GM23338 (cell line): ENCODE measurements at regions not wholly inside any gene's neighbourhood (a gene's known extent, or its start where the extent isn't known, plus 50 kb on each side); places are given as distances from the start of the nearest gene placed in this dataset.
"Not testable (repeated sequence)": the region's sequence is repeated elsewhere in the genome, so short reads cannot be mapped to it uniquely, and the experiment has no call there.

Source experiments
- ATAC-seq: fragments of 200-7000 bp; cut with Tn5 transposase; 3 replicates; pipeline ENCODE4 v1.9.1; 2020
- DNase-seq: peaks from one replicate; pipeline ENCODE4 v3.0.0-alpha.2; 2015; ENCODE audit warnings: low spot score
- H2AFZ ChIP-seq: fragments of 200-600 bp; sonication (generic); 2 replicates; pipeline ENCODE4 v1.8.0; 2016; ENCODE audit warnings: antibody characterized with exemption, mild to moderate bottlenecking, moderate library complexity
- H3F3A ChIP-seq: fragments of 200-600 bp; sonication (generic); replicated peaks from 2 replicates; pipeline ENCODE4 v1.8.0; 2017; ENCODE audit warnings: antibody characterized with exemption, mixed run types, low read depth
- H3K27ac ChIP-seq: fragments of 200-600 bp; sonication (generic); 2 replicates; pipeline ENCODE4 v1.6.1; 2016; ENCODE audit warnings: low read depth
- H3K27me3 ChIP-seq: fragments of 200-600 bp; sonication (generic); 2 replicates; pipeline ENCODE4 v1.8.0; 2016; ENCODE audit warnings: mild to moderate bottlenecking, mixed run types, moderate library complexity; ENCODE audit not compliant: insufficient read depth
- H3K36me3 ChIP-seq: fragments of 200-600 bp; sonication (generic); 2 replicates; pipeline ENCODE4 v1.8.0; 2016; ENCODE audit warnings: mild to moderate bottlenecking; ENCODE audit not compliant: insufficient read depth
- H3K4me1 ChIP-seq: fragments of 200-600 bp; sonication (generic); 2 replicates; pipeline ENCODE4 v1.8.0; 2016; ENCODE audit warnings: mild to moderate bottlenecking, moderate library complexity; ENCODE audit not compliant: insufficient read depth
- H3K4me2 ChIP-seq: fragments of 200-600 bp; sonication (generic); 2 replicates; pipeline ENCODE4 v1.7.1; 2017; ENCODE audit warnings: mixed run types
- H3K4me3 ChIP-seq: fragments of 200-600 bp; sonication (generic); 2 replicates; pipeline ENCODE4 v1.6.1; 2016; ENCODE audit warnings: mixed run types
- H3K79me2 ChIP-seq: fragments of 200-600 bp; sonication (generic); replicated peaks from 2 replicates; pipeline ENCODE4 v1.8.0; 2017; ENCODE audit warnings: mild to moderate bottlenecking; ENCODE audit not compliant: insufficient read depth
- H3K9me2 ChIP-seq: fragments of 200-600 bp; sonication (generic); 2 replicates; pipeline ENCODE4 v1.8.0; 2017; ENCODE audit not compliant: insufficient read depth
- H4K20me1 ChIP-seq: fragments of 200-600 bp; sonication (generic); replicated peaks from 2 replicates; pipeline ENCODE4 v1.8.0; 2017; ENCODE audit warnings: mild to moderate bottlenecking; ENCODE audit not compliant: insufficient read depth
- H3K27ac Mint-ChIP-seq: 2 replicates; pipeline ENCODE4 v1.8.0; 2020; ENCODE audit warnings: inconsistent platforms, mild to moderate bottlenecking, moderate library complexity, mixed read lengths
- H3K27me3 Mint-ChIP-seq: 3 replicates; pipeline ENCODE4 v1.8.0; 2022; ENCODE audit warnings: low read depth, mild to moderate bottlenecking, moderate library complexity, mixed read lengths, inconsistent platforms; ENCODE audit not compliant: insufficient read depth, poor library complexity
- H3K36me3 Mint-ChIP-seq: 3 replicates; pipeline ENCODE4 v1.8.0; 2021; ENCODE audit warnings: low read depth, mild to moderate bottlenecking, inconsistent platforms, moderate library complexity, mixed read lengths
- H3K4me1 Mint-ChIP-seq: 3 replicates; pipeline ENCODE4 v1.8.0; 2020; ENCODE audit warnings: mild to moderate bottlenecking, inconsistent platforms, mixed read lengths
- H3K4me3 Mint-ChIP-seq: 3 replicates; pipeline ENCODE4 v1.8.0; 2021; ENCODE audit warnings: moderate library complexity, mild to moderate bottlenecking, inconsistent platforms, mixed read lengths
- H3K9me3 Mint-ChIP-seq: 3 replicates; pipeline ENCODE4 v1.8.0; 2020; ENCODE audit warnings: moderate library complexity, mild to moderate bottlenecking, inconsistent platforms, mixed read lengths
- EZH2phosphoT487 ChIP-seq: fragments of 200-600 bp; sonication (generic); IDR thresholded peaks from one replicate; pipeline ENCODE4 v1.8.1; 2018; ENCODE audit warnings: antibody characterized with exemption; ENCODE audit not compliant: unreplicated experiment
- JUNB ChIP-seq: IDR thresholded peaks from one replicate; pipeline ENCODE4 v1.6.1; 2016; ENCODE audit warnings: antibody characterized with exemption; ENCODE audit not compliant: unreplicated experiment
- POLR2AphosphoS5 ChIP-seq: IDR thresholded peaks from 2 replicates; pipeline ENCODE4 v1.6.1; 2016; ENCODE audit warnings: antibody characterized with exemption, low read depth
- ZNF114 ChIP-seq: fragments of 250-450 bp; sonication (Bioruptor Pico); IDR thresholded peaks from 2 replicates; pipeline ENCODE4 v1.5.0; 2020; ENCODE audit warnings: mild to moderate bottlenecking, moderate library complexity
- TF ChIP-seq, protein P1 (sequence below): fragments of 250-450 bp; sonication (Bioruptor Pico); IDR thresholded peaks from 2 replicates; pipeline ENCODE4 v1.5.0; 2020; ENCODE audit warnings: mild to moderate bottlenecking, moderate library complexity
- TF ChIP-seq, protein P2 (sequence below), 2 experiments: fragments of 200-600 bp in 1 of 2; sonication (generic) in 1 of 2; conservative IDR thresholded peaks; 2 replicates each; pipeline versions ENCODE4 v1.5.1 to v1.6.1; 2016 to 2017; ENCODE audit warnings: antibody characterized with exemption in 2 of 2, low read depth in 2 of 2, mild to moderate bottlenecking in 2 of 2, moderate library complexity in 1 of 2

DNA sequence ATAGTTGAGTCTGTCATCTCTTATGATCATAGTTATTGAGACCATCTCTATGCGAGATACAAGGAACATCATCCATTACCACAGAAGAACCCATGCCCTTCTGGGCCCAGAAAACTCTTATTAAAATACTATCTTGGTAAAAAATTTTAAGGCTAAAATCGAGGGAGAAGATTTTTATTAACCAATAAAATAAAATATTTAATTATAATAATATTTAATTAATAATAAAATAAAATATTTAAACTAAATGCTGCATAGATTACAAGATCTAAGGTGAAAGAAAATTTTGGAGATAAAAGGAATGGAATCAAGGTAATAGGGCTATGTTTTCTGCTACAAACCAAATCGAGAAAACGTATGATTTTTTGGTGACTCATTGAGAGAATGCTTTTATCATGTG lies 540.2 kb downstream of the KCNH5 start (continued):
- TF ChIP-seq, protein P1, sequence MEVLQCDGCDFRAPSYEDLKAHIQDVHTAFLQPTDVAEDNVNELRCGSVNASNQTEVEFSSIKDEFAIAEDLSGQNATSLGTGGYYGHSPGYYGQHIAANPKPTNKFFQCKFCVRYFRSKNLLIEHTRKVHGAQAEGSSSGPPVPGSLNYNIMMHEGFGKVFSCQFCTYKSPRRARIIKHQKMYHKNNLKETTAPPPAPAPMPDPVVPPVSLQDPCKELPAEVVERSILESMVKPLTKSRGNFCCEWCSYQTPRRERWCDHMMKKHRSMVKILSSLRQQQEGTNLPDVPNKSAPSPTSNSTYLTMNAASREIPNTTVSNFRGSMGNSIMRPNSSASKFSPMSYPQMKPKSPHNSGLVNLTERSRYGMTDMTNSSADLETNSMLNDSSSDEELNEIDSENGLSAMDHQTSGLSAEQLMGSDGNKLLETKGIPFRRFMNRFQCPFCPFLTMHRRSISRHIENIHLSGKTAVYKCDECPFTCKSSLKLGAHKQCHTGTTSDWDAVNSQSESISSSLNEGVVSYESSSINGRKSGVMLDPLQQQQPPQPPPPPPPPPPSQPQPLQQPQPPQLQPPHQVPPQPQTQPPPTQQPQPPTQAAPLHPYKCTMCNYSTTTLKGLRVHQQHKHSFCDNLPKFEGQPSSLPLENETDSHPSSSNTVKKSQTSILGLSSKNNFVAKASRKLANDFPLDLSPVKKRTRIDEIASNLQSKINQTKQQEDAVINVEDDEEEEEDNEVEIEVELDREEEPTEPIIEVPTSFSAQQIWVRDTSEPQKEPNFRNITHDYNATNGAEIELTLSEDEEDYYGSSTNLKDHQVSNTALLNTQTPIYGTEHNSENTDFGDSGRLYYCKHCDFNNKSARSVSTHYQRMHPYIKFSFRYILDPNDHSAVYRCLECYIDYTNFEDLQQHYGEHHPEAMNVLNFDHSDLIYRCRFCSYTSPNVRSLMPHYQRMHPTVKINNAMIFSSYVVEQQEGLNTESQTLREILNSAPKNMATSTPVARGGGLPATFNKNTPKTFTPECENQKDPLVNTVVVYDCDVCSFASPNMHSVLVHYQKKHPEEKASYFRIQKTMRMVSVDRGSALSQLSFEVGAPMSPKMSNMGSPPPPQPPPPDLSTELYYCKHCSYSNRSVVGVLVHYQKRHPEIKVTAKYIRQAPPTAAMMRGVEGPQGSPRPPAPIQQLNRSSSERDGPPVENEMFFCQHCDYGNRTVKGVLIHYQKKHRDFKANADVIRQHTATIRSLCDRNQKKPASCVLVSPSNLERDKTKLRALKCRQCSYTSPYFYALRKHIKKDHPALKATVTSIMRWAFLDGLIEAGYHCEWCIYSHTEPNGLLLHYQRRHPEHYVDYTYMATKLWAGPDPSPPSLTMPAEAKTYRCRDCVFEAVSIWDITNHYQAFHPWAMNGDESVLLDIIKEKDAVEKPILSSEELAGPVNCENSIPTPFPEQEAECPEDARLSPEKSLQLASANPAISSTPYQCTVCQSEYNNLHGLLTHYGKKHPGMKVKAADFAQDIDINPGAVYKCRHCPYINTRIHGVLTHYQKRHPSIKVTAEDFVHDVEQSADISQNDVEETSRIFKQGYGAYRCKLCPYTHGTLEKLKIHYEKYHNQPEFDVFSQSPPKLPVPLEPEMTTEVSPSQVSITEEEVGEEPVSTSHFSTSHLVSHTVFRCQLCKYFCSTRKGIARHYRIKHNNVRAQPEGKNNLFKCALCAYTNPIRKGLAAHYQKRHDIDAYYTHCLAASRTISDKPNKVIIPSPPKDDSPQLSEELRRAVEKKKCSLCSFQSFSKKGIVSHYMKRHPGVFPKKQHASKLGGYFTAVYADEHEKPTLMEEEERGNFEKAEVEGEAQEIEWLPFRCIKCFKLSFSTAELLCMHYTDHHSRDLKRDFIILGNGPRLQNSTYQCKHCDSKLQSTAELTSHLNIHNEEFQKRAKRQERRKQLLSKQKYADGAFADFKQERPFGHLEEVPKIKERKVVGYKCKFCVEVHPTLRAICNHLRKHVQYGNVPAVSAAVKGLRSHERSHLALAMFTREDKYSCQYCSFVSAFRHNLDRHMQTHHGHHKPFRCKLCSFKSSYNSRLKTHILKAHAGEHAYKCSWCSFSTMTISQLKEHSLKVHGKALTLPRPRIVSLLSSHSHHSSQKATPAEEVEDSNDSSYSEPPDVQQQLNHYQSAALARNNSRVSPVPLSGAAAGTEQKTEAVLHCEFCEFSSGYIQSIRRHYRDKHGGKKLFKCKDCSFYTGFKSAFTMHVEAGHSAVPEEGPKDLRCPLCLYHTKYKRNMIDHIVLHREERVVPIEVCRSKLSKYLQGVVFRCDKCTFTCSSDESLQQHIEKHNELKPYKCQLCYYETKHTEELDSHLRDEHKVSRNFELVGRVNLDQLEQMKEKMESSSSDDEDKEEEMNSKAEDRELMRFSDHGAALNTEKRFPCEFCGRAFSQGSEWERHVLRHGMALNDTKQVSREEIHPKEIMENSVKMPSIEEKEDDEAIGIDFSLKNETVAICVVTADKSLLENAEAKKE (CRISPR knock-in tag), result no peak
- TF ChIP-seq, protein P2, sequence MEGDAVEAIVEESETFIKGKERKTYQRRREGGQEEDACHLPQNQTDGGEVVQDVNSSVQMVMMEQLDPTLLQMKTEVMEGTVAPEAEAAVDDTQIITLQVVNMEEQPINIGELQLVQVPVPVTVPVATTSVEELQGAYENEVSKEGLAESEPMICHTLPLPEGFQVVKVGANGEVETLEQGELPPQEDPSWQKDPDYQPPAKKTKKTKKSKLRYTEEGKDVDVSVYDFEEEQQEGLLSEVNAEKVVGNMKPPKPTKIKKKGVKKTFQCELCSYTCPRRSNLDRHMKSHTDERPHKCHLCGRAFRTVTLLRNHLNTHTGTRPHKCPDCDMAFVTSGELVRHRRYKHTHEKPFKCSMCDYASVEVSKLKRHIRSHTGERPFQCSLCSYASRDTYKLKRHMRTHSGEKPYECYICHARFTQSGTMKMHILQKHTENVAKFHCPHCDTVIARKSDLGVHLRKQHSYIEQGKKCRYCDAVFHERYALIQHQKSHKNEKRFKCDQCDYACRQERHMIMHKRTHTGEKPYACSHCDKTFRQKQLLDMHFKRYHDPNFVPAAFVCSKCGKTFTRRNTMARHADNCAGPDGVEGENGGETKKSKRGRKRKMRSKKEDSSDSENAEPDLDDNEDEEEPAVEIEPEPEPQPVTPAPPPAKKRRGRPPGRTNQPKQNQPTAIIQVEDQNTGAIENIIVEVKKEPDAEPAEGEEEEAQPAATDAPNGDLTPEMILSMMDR (conservative IDR thresholded peaks at IDR 0.05; ENCODE audit: low read depth in 2 of 2), result no peak

DNA sequence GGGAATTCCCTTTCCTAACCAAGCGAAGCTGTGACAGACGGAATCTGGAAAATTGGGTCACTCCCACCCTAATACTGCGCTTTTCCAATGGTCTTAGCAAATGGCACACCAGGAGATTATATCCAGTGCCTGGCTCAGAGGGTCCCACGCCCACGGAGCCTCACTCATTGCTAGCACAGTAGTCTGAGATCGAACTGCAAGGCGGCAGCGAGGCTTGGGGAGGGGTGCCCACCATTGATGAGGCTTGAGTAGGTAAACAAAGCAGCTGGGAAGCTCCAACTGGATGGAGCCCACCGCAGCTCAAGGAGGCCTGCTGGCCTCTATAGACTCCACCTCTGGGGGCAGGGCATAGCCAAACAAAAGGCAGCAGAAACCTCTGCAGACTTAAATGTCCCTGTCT lies 523.9 kb downstream of the KCNH5 start:
- H3K4me1 Mint-ChIP-seq, H3K79me2 ChIP-seq, H3K27me3 Mint-ChIP-seq, H3K27me3 ChIP-seq, DNase-seq, H3K4me3 ChIP-seq, H3K36me3 ChIP-seq, H3K4me2 ChIP-seq, H3K4me3 Mint-ChIP-seq, ATAC-seq, H4K20me1 ChIP-seq, H3K9me2 ChIP-seq, H3K27ac ChIP-seq, H3F3A ChIP-seq, H2AFZ ChIP-seq, H3K4me1 ChIP-seq, H3K27ac Mint-ChIP-seq: not testable (repeated sequence)
- Mint-ChIP-seq H3K9me3 (peaks cover 72% of the 10 kb centered on the region), H3K36me3 (peaks cover 36% of the 10 kb centered on the region)

DNA sequence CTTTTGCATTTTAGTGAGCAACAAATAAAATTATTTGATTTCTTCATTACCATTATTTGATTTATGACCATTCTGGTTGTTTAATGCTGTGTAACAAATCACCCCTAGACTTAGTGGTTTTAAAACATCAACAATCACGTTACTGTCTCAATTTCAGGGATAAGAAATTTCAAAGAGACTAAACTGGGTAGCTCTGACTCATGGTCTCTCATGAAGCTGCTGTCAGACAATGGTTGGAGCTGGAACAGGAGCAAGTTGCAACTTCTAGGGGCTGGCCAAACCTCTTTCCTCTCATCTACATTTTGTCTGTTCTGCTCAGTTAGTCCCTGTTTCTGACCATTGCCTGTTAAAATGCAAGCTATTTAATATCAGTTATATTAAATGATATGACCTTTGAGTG lies 517.0 kb downstream of the KCNH5 start:
- Histone ChIP-seq H3K4me2 (no peak overlapping the region), H3K4me1 (no peaks in the 10 kb centered on the region), H3K9me2 (peaks cover 12% of the 10 kb centered on the region), H3K4me3 (no peak overlapping the region), H3K36me3 (no peaks in the 10 kb centered on the region), H3F3A (no peaks in the 10 kb centered on the region), H4K20me1 (no peaks in the 10 kb centered on the region), H3K27ac (no peak overlapping the region), H3K79me2 (no peaks in the 10 kb centered on the region), H3K27me3 (no peaks in the 10 kb centered on the region), H2AFZ (no peak overlapping the region)
- Mint-ChIP-seq H3K27me3 (no peaks in the 10 kb centered on the region), H3K4me1 (no peaks in the 10 kb centered on the region), H3K36me3 (no peaks in the 10 kb centered on the region; the same call in 1 of the 3 replicates), H3K9me3 (peaks cover 20% of the 10 kb centered on the region; the same call in 2 of the 3 replicates), H3K27ac (no peak overlapping the region), H3K4me3 (no peak overlapping the region)
- DNase-seq, result no peak
- no peak for ATAC-seq
- TF ChIP-seq, protein P2 (conservative IDR thresholded peaks at IDR 0.05; ENCODE audit: low read depth in 2 of 2), result no peak
- TF ChIP-seq JUNB (no peak), EZH2phosphoT487 (no peak), POLR2AphosphoS5 (no peak), ZNF114 (no peak)
